Left ventricle myocardium inferior (tissue), 1 donor: ENCODE measurements at regions not wholly inside any gene's neighbourhood (a gene's known extent, or its start where the extent isn't known, plus 50 kb on each side); places are given as distances from the start of the nearest gene placed in this dataset.
"Not testable (repeated sequence)": the region's sequence is repeated elsewhere in the genome, so short reads cannot be mapped to it uniquely, and the experiment has no call there.

Experiments
- DNase-seq: peaks from one replicate; pipeline ENCODE4 v3.0.0-alpha.2; 2020
- H3K27ac ChIP-seq: fragments of 200-600 bp; replicated peaks from 2 replicates; pipeline ENCODE4 v1.8.0; 2021
- H3K27me3 ChIP-seq: fragments of 200-600 bp; 2 replicates; pipeline ENCODE4 v1.8.0; 2021; ENCODE audit warnings: low read depth
- H3K36me3 ChIP-seq: fragments of 200-600 bp; 2 replicates; pipeline ENCODE4 v1.8.0; 2021
- H3K4me1 ChIP-seq: fragments of 200-600 bp; 2 replicates; pipeline ENCODE4 v1.8.0; 2021
- H3K4me3 ChIP-seq: fragments of 200-600 bp; 2 replicates; pipeline ENCODE4 v1.8.0; 2021; ENCODE audit warnings: mild to moderate bottlenecking, moderate library complexity
- H3K9me3 ChIP-seq: fragments of 200-600 bp; replicated peaks from 2 replicates; pipeline ENCODE4 v1.8.0; 2021
- intact Hi-C: fragments of 100-400 bp; cut with micrococcal nuclease; formaldehyde crosslinking; loops from one replicate; pipeline ENCODE4 v1.11.0; 2022
- TF ChIP-seq, protein P1 (sequence below): fragments of 200-600 bp; IDR thresholded peaks from 2 replicates; pipeline ENCODE4 v1.8.0; 2021; ENCODE audit warnings: antibody characterized with exemption, mild to moderate bottlenecking, borderline replicate concordance
- donor health status: DM: no; HTN: yes; CAD: no; lungs with severe emphysema.

DNA sequence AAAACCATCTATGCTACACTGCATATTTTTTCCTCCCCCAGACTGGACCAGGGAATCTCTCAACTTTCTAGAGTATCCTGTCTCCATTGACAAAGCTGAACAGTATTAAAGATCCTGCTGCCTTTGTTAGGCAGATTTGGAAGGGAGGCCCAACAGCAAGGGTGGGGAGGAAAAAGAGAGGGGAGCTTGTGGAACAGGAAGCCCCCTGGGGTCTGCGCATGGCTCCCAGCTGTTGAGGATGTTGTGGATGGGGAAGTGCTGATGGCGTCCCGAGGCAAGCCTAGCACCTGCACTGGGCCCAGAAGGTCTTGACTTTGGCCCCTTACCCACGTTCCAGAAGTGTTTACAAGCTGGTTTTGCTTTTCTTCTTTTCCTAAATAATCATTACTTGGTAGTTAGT lies 146.6 kb downstream of the TBC1D2B start:
- intact Hi-C loops, H3K9me3 ChIP-seq, H3K36me3 ChIP-seq, H3K4me1 ChIP-seq, H3K4me3 ChIP-seq, H3K27me3 ChIP-seq, DNase-seq, H3K27ac ChIP-seq: not testable (repeated sequence)

GRCh38 chr15:77930490-77930889 lies 147.0 kb downstream of the TBC1D2B start:
- H3K4me1 ChIP-seq, H3K27ac ChIP-seq, DNase-seq, H3K4me3 ChIP-seq, H3K27me3 ChIP-seq, H3K36me3 ChIP-seq, intact Hi-C loops, H3K9me3 ChIP-seq: not testable (repeated sequence)

DNA sequence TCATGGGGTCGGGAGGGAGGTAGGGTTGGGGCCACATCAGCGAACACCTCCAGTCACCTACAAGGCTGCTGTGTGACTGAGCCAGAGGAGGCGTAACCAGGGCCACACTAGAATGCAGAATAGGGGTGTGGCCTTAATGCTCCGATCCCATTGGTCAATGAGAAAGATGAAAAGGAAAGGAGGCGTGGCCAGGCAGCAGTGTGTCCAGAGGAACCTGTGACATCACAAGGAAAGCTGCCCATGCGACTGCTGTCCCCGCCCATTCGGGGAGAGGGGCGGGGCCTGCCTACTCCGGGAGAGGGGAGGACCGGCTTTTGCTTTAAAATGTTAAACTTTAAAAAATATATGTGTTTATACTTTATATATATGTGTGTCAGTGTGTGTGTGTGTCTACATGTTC lies 150.7 kb downstream of the TBC1D2B start:
- H3K4me3 ChIP-seq, H3K4me1 ChIP-seq, H3K36me3 ChIP-seq, intact Hi-C loops, H3K27ac ChIP-seq, DNase-seq, H3K9me3 ChIP-seq, H3K27me3 ChIP-seq: not testable (repeated sequence)

DNA sequence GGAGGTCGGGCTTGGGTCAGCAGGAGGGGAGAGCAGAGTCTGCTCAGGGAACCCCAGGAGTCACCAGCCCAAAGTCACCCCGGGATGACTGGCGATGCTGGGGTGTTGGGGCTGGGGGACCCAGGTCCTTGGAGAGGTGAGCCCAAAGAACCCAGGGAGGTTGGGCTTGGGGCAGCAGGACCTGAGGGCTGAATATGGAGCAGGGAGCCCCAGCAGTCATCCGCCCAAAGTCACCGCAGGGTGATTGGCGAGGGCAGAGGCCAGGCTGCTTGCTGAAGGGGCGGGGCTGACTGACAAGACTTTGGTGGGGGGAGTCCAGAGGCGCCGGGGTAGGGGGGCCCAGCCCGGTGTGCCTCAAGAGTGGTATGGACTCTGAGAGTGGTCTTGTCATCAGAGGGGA lies 151.2 kb downstream of the TBC1D2B start:
- H3K4me1 ChIP-seq, DNase-seq, H3K4me3 ChIP-seq, H3K27me3 ChIP-seq, H3K27ac ChIP-seq, intact Hi-C loops, H3K36me3 ChIP-seq, H3K9me3 ChIP-seq: not testable (repeated sequence)

DNA sequence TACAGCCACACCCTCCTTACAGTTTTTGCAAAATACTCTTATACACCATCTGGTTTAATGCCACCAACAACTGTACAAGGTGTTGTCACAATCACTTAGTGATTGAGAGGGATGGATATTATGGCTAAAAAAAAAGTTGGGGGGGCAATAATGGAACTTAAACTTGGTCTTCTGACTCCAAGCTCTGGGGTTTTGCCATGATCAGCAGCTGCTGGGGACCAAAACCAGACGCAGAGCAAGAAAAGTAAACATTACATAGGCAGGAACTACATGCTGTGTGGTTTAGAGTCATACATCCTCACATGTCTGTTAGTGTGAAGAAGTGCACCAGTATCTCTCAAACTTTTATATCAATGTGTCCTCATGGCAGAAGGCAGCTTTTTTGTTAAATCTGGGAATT lies 152.4 kb downstream of the TBC1D2B start:
- H3K36me3 ChIP-seq, H3K27me3 ChIP-seq, intact Hi-C loops, H3K4me1 ChIP-seq, H3K27ac ChIP-seq, H3K9me3 ChIP-seq, H3K4me3 ChIP-seq, DNase-seq: not testable (repeated sequence)

GRCh38 chr15:77921664-77922063 lies 155.8 kb downstream of the TBC1D2B start:
- DNase-seq, result no peak
- no peaks in the 10 kb centered on the region for H3K36me3 ChIP-seq
- peaks cover 4% of the 10 kb centered on the region for H3K27me3 ChIP-seq
- H3K4me1 ChIP-seq, result no peaks in the 10 kb centered on the region
- no peak overlapping the region for H3K4me3 ChIP-seq
- intact Hi-C loops, result no loop called here
- TF ChIP-seq, protein P1, sequence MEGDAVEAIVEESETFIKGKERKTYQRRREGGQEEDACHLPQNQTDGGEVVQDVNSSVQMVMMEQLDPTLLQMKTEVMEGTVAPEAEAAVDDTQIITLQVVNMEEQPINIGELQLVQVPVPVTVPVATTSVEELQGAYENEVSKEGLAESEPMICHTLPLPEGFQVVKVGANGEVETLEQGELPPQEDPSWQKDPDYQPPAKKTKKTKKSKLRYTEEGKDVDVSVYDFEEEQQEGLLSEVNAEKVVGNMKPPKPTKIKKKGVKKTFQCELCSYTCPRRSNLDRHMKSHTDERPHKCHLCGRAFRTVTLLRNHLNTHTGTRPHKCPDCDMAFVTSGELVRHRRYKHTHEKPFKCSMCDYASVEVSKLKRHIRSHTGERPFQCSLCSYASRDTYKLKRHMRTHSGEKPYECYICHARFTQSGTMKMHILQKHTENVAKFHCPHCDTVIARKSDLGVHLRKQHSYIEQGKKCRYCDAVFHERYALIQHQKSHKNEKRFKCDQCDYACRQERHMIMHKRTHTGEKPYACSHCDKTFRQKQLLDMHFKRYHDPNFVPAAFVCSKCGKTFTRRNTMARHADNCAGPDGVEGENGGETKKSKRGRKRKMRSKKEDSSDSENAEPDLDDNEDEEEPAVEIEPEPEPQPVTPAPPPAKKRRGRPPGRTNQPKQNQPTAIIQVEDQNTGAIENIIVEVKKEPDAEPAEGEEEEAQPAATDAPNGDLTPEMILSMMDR, result no peak
- no peaks in the 10 kb centered on the region for H3K9me3 ChIP-seq
- no peak overlapping the region for H3K27ac ChIP-seq

GRCh38 chr15:77916966-77917635 lies 160.4 kb downstream of the TBC1D2B start:
- DNase-seq, H3K4me3 ChIP-seq, H3K4me1 ChIP-seq, H3K9me3 ChIP-seq, H3K27ac ChIP-seq, H3K36me3 ChIP-seq, intact Hi-C loops, H3K27me3 ChIP-seq: not testable (repeated sequence)

DNA sequence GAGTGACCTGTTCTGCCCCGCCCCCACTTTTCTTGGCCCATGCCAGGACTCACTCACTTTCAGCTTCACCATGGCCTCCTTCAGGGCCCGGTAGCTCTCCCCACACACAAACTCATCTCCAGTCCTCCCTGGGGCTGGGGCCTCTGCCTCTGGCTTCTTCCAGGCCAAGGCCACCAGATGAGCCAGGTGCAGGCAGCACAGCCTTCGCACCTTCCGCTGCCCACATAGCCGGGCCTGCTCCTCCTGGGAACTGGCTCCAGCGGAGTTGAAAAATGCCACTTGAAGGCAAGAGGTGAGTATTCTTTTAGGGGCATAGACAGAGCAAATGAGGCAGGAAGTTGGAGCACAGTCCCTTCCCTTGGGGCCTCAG lies 161.6 kb downstream of the TBC1D2B start:
- H3K9me3 ChIP-seq, H3K27ac ChIP-seq, H3K36me3 ChIP-seq, intact Hi-C loops, H3K4me1 ChIP-seq, H3K4me3 ChIP-seq, H3K27me3 ChIP-seq, DNase-seq: not testable (repeated sequence)

DNA sequence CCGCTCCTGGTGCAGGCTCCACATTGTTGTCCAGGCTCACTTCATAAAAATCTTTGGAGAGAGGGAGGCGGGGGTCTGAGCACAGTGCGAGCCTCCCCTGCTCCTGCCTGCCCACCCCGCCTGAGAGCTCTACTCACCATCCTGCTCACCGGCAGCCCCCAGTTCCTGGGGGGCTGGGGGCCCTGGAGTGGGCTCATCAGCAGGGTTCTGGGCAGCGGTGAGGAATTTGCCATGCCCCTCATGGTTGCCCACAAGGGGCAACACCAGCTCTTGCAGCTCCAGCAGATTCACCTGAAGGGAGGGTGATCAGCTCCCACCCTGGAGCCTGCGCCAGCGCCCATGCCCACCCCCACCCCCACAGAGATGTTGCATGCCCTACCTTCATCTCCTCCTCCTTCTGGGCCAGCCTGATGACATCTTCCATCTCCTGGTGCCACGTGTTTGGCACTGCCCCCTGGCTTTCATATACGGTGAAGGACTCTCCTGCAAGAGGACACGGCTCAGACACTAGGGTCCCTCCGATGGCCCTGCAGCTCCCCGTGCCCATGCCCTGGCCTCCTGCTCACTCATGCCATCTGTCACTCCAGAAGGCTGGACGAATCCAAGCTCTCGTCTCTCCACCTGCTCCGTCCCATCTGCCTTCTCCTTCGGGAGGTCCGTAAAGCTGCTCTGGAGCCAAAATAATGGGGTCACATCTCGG lies 162.1 kb downstream of the TBC1D2B start:
- DNase-seq, result no peak
- no peaks in the 10 kb centered on the region for H3K9me3 ChIP-seq
- no peak overlapping the region for H3K27ac ChIP-seq
- intact Hi-C loops, result no loop called here
- no peak overlapping the region for H3K4me3 ChIP-seq
- no peaks in the 10 kb centered on the region for H3K36me3 ChIP-seq
- H3K27me3 ChIP-seq, result no peaks in the 10 kb centered on the region
- TF ChIP-seq, protein P1, result no peak
- H3K4me1 ChIP-seq, result no peaks in the 10 kb centered on the region

- H3K4me1 ChIP-seq, intact Hi-C loops, H3K36me3 ChIP-seq, H3K27me3 ChIP-seq, H3K4me3 ChIP-seq, H3K9me3 ChIP-seq, DNase-seq, H3K27ac ChIP-seq: not testable (repeated sequence)
These were observed 163.0 kb downstream of the TBC1D2B start for GRCh38 chr15:77914531-77914930.
